ENCODE measurements at regions not wholly inside any gene's neighbourhood (a gene's known extent, or its start where the extent isn't known, plus 50 kb on each side); places are given as distances from the start of the nearest gene placed in this dataset.

DNA sequence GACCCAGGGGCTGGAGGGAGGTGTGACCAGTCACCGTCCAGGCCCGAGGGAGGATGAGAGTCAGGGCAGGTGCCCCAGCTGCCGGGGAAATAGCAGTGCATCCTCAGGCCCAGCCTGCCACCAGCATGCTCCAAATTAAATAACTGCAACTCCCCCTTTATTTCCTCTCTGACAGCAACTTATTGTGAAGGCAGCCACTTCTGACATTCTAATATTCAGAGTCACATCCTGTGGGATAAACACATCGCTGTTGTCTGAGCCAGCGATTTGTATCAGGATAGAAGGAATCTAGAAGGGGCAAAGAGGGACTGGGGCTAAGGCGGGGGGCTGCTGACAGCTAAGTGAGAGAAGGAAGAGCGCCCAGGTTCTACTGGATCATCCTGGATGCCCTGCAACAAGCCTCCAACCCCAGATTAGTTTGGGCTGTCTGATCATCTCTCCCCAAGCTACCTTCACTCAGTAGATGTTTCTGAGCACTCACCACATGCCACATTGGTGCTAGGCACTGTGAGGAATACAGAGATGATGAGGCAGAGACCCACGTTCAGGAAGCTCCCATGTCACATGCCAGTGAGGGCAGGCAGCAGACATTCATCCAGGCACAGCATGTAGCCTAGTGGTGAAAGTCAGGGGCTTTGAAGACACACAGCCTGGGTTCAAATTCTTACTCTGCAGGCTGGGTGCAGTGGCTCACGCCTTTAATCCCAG is 214.1 kb downstream of the BUD13 start (continued):
- TF ChIP-seq, protein P1, sequence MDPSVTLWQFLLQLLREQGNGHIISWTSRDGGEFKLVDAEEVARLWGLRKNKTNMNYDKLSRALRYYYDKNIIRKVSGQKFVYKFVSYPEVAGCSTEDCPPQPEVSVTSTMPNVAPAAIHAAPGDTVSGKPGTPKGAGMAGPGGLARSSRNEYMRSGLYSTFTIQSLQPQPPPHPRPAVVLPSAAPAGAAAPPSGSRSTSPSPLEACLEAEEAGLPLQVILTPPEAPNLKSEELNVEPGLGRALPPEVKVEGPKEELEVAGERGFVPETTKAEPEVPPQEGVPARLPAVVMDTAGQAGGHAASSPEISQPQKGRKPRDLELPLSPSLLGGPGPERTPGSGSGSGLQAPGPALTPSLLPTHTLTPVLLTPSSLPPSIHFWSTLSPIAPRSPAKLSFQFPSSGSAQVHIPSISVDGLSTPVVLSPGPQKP (IDR thresholded peaks at IDR 0.05; ENCODE audit: low read depth, low read length), result no peak
- TF ChIP-seq CBX8 (IDR thresholded peaks at IDR 0.05), result no peak

- Histone ChIP-seq H3K9me3 (no peaks in the 10 kb centered on the region), H3K27ac (no peak overlapping the region), H3K4me3 (no peak overlapping the region), H3K4me2 (no peak overlapping the region), H3K4me1 (no peaks in the 10 kb centered on the region)
- no peak for DNase-seq (ENCODE audit: low read depth in 1 of 2, low spot score in 1 of 2)
- POLR2A ChIA-PET, result no interaction called here
- no peak for ATAC-seq
- no peak for FAIRE-seq
- TF ChIP-seq, protein P2, sequence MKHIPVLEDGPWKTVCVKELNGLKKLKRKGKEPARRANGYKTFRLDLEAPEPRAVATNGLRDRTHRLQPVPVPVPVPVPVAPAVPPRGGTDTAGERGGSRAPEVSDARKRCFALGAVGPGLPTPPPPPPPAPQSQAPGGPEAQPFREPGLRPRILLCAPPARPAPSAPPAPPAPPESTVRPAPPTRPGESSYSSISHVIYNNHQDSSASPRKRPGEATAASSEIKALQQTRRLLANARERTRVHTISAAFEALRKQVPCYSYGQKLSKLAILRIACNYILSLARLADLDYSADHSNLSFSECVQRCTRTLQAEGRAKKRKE (CRISPR knock-in tag; IDR thresholded peaks at IDR 0.05; ENCODE audit: low read depth), result no peak
- no peak for TF ChIP-seq ESRRA (IDR thresholded peaks at IDR 0.05; ENCODE audit: borderline replicate concordance, low read length)
- no peak for TF ChIP-seq CHD4 (IDR thresholded peaks at IDR 0.05; ENCODE audit: borderline replicate concordance)
- TF ChIP-seq HDAC2 (IDR thresholded peaks at IDR 0.05), result no peak
- TF ChIP-seq EHF (CRISPR knock-in tag; IDR thresholded peaks at IDR 0.05), result no peak
- TF ChIP-seq, protein P1 (IDR thresholded peaks at IDR 0.05; ENCODE audit: low read depth, low read length), result no peak
- no peak for TF ChIP-seq FOXS1 (CRISPR knock-in tag; IDR thresholded peaks at IDR 0.05)
- no peak for TF ChIP-seq HOXB13 (CRISPR knock-in tag; IDR thresholded peaks at IDR 0.05; ENCODE audit: low read depth)
- TF ChIP-seq ZNF302 (CRISPR knock-in tag; IDR thresholded peaks at IDR 0.05), result no peak
- TF ChIP-seq FOSB (CRISPR knock-in tag; IDR thresholded peaks at IDR 0.05), result no peak
- TF ChIP-seq NR3C1 (IDR thresholded peaks at IDR 0.05), result no peak
- TF ChIP-seq ZFP36 (IDR thresholded peaks at IDR 0.05; ENCODE audit: borderline replicate concordance, partially characterized antibody), result no peak
- no peak for TF ChIP-seq EHMT2 (IDR thresholded peaks at IDR 0.05; ENCODE audit: low read depth)
- no peak for TF ChIP-seq CHD2 (IDR thresholded peaks at IDR 0.05; ENCODE audit: low read length, partially characterized antibody)
- TF ChIP-seq TP53 (CRISPR knock-in tag; IDR thresholded peaks at IDR 0.05), result no peak
- no peak for TF ChIP-seq PHF8 (IDR thresholded peaks at IDR 0.05; ENCODE audit: borderline replicate concordance, low read depth)
- no peak for TF ChIP-seq EP300 (IDR thresholded peaks at IDR 0.05)
- CTCF ChIA-PET, result no interaction called here
- WGBS (ENCODE audit: missing lambda C conversion rate), result 17% methylated on average over 3 of the region's 3 CpGs
Measured at GRCh38 chr11:116557282-116557681, 215.5 kb downstream of the BUD13 start.

- no peak for FAIRE-seq
- Histone ChIP-seq H3K9me3 (no peaks in the 10 kb centered on the region), H3K4me3 (no peak overlapping the region), H3K4me1 (no peaks in the 10 kb centered on the region), H3K27ac (no peak overlapping the region), H3K4me2 (no peak overlapping the region)
- WGBS (ENCODE audit: missing lambda C conversion rate), result 34% methylated on average over 2 of the region's 2 CpGs
- DNase-seq (ENCODE audit: low read depth in 1 of 2, low spot score in 1 of 2), result no peak
- ATAC-seq, result no peak
- CTCF ChIA-PET, result no interaction called here
- POLR2A ChIA-PET, result no interaction called here
- TF ChIP-seq RCOR1 (IDR thresholded peaks at IDR 0.05; ENCODE audit: low read depth, low read length) (no peak), CHD4 (IDR thresholded peaks at IDR 0.05; ENCODE audit: borderline replicate concordance) (no peak), CBX2 (IDR thresholded peaks at IDR 0.05; ENCODE audit: borderline replicate concordance, low read depth) (no peak), HDAC2 (IDR thresholded peaks at IDR 0.05) (no peak)
- TF ChIP-seq, protein P3, sequence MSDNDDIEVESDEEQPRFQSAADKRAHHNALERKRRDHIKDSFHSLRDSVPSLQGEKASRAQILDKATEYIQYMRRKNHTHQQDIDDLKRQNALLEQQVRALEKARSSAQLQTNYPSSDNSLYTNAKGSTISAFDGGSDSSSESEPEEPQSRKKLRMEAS (IDR thresholded peaks at IDR 0.05), result no peak
Measured at GRCh38 chr11:116556483-116556882, 216.3 kb downstream of the BUD13 start.
